Aorta (tissue), 5 donors: ENCODE measurements at regions not wholly inside any gene's neighbourhood (a gene's known extent, or its start where the extent isn't known, plus 50 kb on each side); places are given as distances from the start of the nearest gene placed in this dataset.
"Not testable (repeated sequence)": the region's sequence is repeated elsewhere in the genome, so short reads cannot be mapped to it uniquely, and the experiment has no call there.

Experiments
- ATAC-seq: fragments of 200-7000 bp; cut with Tn5 transposase; one replicate; pipeline ENCODE4 v1.9.1; 2022; ENCODE audit warnings: moderate library complexity; ENCODE audit not compliant: low FRiP score
- DNase-seq, 2 donors: peaks; one replicate each; pipeline ENCODE4 v3.0.0-alpha.2; 2020
- H3K27ac ChIP-seq, 2 donors: one replicate each; pipeline ENCODE4 v1.5.1; 2013; ENCODE audit warnings: low read length in 2 of 2, mild to moderate bottlenecking in 2 of 2, moderate library complexity in 2 of 2, control low read depth in 1 of 2, inconsistent platforms in 1 of 2, low read depth in 1 of 2
- H3K27me3 ChIP-seq, 2 donors: one replicate each; pipeline ENCODE4 v1.6.1; 2013; ENCODE audit warnings: control low read depth in 1 of 2, low read length in 1 of 2, mild to moderate bottlenecking in 1 of 2, moderate library complexity in 1 of 2; ENCODE audit not compliant: insufficient read depth in 2 of 2, control insufficient read depth in 1 of 2
- H3K36me3 ChIP-seq, 2 donors: one replicate each; pipeline ENCODE4 v1.6.1; 2013; ENCODE audit warnings: control low read depth in 1 of 2, low read length in 1 of 2, mild to moderate bottlenecking in 1 of 2; ENCODE audit not compliant: insufficient read depth in 2 of 2, control insufficient read depth in 1 of 2
- H3K4me1 ChIP-seq, 2 donors: one replicate each; pipeline ENCODE4 v1.6.1; 2013; ENCODE audit warnings: low read length in 2 of 2, control low read depth in 1 of 2, mild to moderate bottlenecking in 1 of 2, moderate library complexity in 1 of 2; ENCODE audit not compliant: insufficient read depth in 2 of 2, control insufficient read depth in 1 of 2
- H3K4me3 ChIP-seq, 2 donors: one replicate each; pipeline ENCODE4 v1.5.1; 2013; ENCODE audit warnings: low read length in 2 of 2, control low read depth in 1 of 2, mild to moderate bottlenecking in 1 of 2
- H3K9me3 ChIP-seq: one replicate; pipeline ENCODE4 v1.6.1; 2013; ENCODE audit warnings: mild to moderate bottlenecking, low read length; ENCODE audit not compliant: control insufficient read depth
- WGBS, 2 donors: extraction: QIAGEN DNeasy Blood & Tissue Kit; methylation state at CpG; one replicate each; pipeline ENCODE4 v1.1.7; 2013; 5-methylcytosine and 5-hydroxymethylcytosine counted together
- intact Hi-C, 2 donors: fragments of 100-400 bp; cut with DNase I; formaldehyde crosslinking; loops; one replicate each; pipeline versions ENCODE4 v1.14.2 to v1.15.0; 2022
- donor health status: healthy with polysubstance abuse.
- donor health status: Bipolar disorder and iron deficiency.
- donor health status: DM: no; HTN: no; CAD: no.
- donor health status: DM: no; HTN: no; CAD: no.
- donor health status: DM: yes; HTN: yes; CAD: no.

DNA sequence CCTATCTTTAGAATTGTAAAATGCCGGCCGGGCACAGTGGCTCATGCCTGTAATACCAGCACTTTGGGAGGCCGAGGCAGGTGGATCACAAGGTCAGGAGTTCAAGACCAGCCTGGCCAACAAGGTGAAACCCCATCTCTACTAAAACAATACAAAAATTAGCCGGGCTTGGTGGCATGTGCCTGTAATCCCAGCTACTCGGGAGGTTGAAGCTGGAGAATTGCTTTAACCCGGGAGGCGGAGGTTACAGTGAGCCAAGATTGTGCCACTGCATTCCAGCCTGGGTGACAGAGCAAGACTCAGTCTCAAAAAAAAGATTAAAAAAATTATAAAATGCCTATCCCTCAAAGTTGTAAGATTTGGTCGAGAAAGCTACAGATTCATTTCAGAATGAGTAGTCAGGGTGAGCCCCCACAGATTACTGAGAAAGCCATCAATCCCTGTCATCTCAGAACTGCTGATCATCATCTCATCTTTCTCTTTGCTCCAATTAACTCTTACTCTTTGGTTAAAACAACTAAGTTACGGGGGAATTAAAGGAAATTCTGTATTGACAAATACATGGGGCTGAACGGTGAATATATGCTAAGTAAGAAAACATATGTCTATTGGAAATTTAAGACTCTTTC, 76.9 kb upstream of the TNFSF11 start:
- H3K36me3 ChIP-seq, intact Hi-C loops, H3K4me3 ChIP-seq, H3K4me1 ChIP-seq, ATAC-seq, DNase-seq, H3K9me3 ChIP-seq, H3K27me3 ChIP-seq, H3K27ac ChIP-seq: not testable (repeated sequence)
- WGBS, 2 donors, result 78 to 85% methylated on average over 10 of the region's 10 CpGs

DNA sequence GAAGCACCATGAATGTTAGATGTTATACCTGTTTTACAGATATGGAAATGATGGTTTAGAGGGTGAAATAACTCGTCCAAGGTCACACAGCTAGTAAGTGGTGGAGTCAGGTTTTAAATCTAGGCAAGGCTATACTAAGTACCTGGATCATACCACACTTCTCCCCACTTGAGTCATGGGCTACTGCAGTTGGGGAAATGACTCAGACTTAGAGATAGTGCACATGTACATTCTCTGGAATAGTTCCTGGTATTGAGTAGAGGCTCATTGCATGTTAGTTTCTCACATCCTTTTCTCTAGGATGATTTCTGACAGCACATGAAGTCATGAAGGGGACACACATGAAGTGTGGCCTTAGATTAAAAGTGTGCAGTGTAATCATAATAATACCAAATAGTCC, 76.2 kb upstream of the TNFSF11 start:
- intact Hi-C loops, result no loop called here
- no peaks in the 10 kb centered on the region for H3K27me3 ChIP-seq
- no peak for DNase-seq
- no peak for ATAC-seq
- H3K4me1 ChIP-seq, result no peaks in the 10 kb centered on the region
- no peak overlapping the region for H3K4me3 ChIP-seq
- H3K27ac ChIP-seq, result no peak overlapping the region
- 64 to 74% methylated on average over 1 of the region's 1 CpG for WGBS, 2 donors
- H3K9me3 ChIP-seq, result no peaks in the 10 kb centered on the region
- H3K36me3 ChIP-seq, result no peaks in the 10 kb centered on the region

DNA sequence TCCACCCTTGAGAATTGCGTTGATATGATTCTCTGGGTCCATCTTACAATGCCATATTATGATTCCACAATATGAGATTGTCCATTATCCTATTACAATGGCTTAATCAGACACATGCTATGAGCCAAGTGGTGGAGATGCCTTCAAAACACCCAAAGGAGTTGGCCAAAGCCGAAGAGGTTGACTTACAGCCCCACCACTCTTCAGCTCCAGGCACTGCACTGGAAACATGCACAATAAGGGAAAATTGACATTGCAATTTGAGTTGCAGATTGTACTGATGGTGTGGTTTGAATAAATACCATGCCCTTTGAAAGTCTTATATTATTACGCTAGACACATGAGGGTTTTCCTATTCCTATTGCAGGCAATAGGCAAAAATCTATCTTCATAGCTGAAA, 75.4 kb upstream of the TNFSF11 start:
- H3K36me3 ChIP-seq, result no peaks in the 10 kb centered on the region
- intact Hi-C loops, result no loop called here
- no peaks in the 10 kb centered on the region for H3K9me3 ChIP-seq
- H3K4me1 ChIP-seq, result no peaks in the 10 kb centered on the region
- ATAC-seq (no peak), DNase-seq (no peak)
- H3K27me3 ChIP-seq, result no peaks in the 10 kb centered on the region
- H3K27ac ChIP-seq, result no peak overlapping the region
- H3K4me3 ChIP-seq, result no peak overlapping the region
- 89 to 94% methylated on average over 3 of the region's 3 CpGs for WGBS, 2 donors
